Heart right ventricle (tissue), 16 donors: ENCODE measurements at regions not wholly inside any gene's neighbourhood (a gene's known extent, or its start where the extent isn't known, plus 50 kb on each side); places are given as distances from the start of the nearest gene placed in this dataset.

Experiments
- ATAC-seq, 8 donors: fragments of 200-7000 bp; cut with Tn5 transposase; one replicate each; pipeline ENCODE4 v1.9.1; 2020; ENCODE audit warnings: mild to moderate bottlenecking in 8 of 8, moderate library complexity in 8 of 8, moderate number of reproducible peaks in 1 of 8
- DNase-seq, 2 donors: peaks; one replicate each; pipeline ENCODE4 v3.0.0-alpha.2; 2020
- H3K27ac ChIP-seq, 10 donors: fragments of 200-600 bp; sonication (generic) in 2 of 10; one replicate each; pipeline versions ENCODE4 v1.5.0 to v1.8.0; 2020 to 2022; ENCODE audit warnings: mild to moderate bottlenecking in 3 of 10
- H3K27me3 ChIP-seq, 7 donors: fragments of 200-600 bp; one replicate each; pipeline ENCODE4 v1.8.0; 2021 to 2022; ENCODE audit warnings: mild to moderate bottlenecking in 2 of 7
- H3K36me3 ChIP-seq, 9 donors: fragments of 200-600 bp; sonication (generic) in 1 of 9; one replicate each; pipeline versions ENCODE4 v1.5.0 to v1.8.0; 2020 to 2022; ENCODE audit warnings: mild to moderate bottlenecking in 2 of 9
- H3K4me1 ChIP-seq, 9 donors: fragments of 200-600 bp; sonication (generic) in 1 of 9; one replicate each; pipeline versions ENCODE4 v1.5.0 to v1.8.0; 2020 to 2022; ENCODE audit warnings: mild to moderate bottlenecking in 4 of 9
- H3K4me3 ChIP-seq, 10 donors: fragments of 200-600 bp; sonication (generic) in 2 of 10; one replicate each; pipeline versions ENCODE4 v1.5.0 to v1.8.0; 2020 to 2022; ENCODE audit warnings: mild to moderate bottlenecking in 7 of 10, moderate library complexity in 2 of 10
- H3K9me3 ChIP-seq, 11 donors: fragments of 200-600 bp in 10 of 11; sonication (generic) in 2 of 11; one replicate each; pipeline versions ENCODE4 v1.5.0 to v1.8.0; 2013 to 2022; ENCODE audit warnings: mild to moderate bottlenecking in 2 of 11, control low read depth in 1 of 11, moderate library complexity in 1 of 11
- CTCF ChIP-seq, 9 donors: fragments of 200-600 bp; sonication (generic) in 2 of 9; IDR thresholded peaks; one replicate each; pipeline versions ENCODE4 v1.5.0 to v1.8.0; 2021 to 2022; ENCODE audit warnings: antibody characterized with exemption in 9 of 9, mild to moderate bottlenecking in 5 of 9, moderate library complexity in 1 of 9
- WGBS, 2 donors: extraction: QIAGEN DNeasy Blood & Tissue Kit; methylation state at CpG; one replicate each; pipeline ENCODE4 v1.1.7; 2013; ENCODE audit warnings: inconsistent platforms in 1 of 2; 5-methylcytosine and 5-hydroxymethylcytosine counted together
- intact Hi-C, 10 donors: fragments of 100-400 bp; cut with DNase I; formaldehyde crosslinking; loops; one replicate each; pipeline versions ENCODE4 v1.11.1 to v1.14.2; 2022
- donor health status: Arrhythmogenic right ventricular cardiomyopathy.
- donor health status: ischemic (EF 13 %, LVEDD 7.1; RV severe dilation, severe dysfunction).
- donor health status: healthy with polysubstance abuse.
- donor health status: DM: no; HTN: yes; CAD: no.
- donor health status: DM: no; HTN: no; CAD: no.
- donor health status: ischemic (EF 25% LVEDD 6.9; RV normal size, moderate dysfunction).
- donor health status: ischemic (EF 25% LVEDD 5.7; RV mildly dilated, moderate dysfunction).
- donor health status: healthy.
- donor health status: DM: yes; HTN: yes; CAD: no.
- donor health status: Ischemic cardiomyopathy.
- donor health status: ischemic (EF 35%, LVEDD 5.7; RV mildly dilated, moderate dysfunction).
- donor health status: nonischemic (EF 11% LVEDD 7.7; RV severe dilation, severe dysfunction).
- donor health status: DM: yes; HTN: yes; CAD: no.
- donor health status: PGD.
- donor health status: ischemic (EF 29% LVEDD 5.4; RV normal size, mild dysfunction).
- donor health status: nonischemic (EF 23%, LVEDD 6.1; RV moderate dilation, normal function).

GRCh38 chr14:34025325-34026017, 74.6 kb upstream of the EGLN3 start:
- Histone ChIP-seq H3K27ac (no peak overlapping the region), H3K27me3 (no peaks in the 10 kb centered on the region), H3K9me3 (no peaks in the 10 kb centered on the region), H3K4me1 (peaks cover 0 to 11% (median 0%) of the 10 kb centered on the region in 9 donors), H3K4me3 (no peak overlapping the region), H3K36me3 (no peaks in the 10 kb centered on the region)
- WGBS, 2 donors, result 97 to 99% methylated on average over 4 of the region's 4 CpGs
- DNase-seq (no peak), ATAC-seq (no peak)
- intact Hi-C loops, result loop anchor here in 2 of 10 donors (2.0 to 10.0 kb wide), 2 partner anchors 69 to 71 kb away; partner anchors contain the start of gene EGLN3 (in 1 of the 2)
- TF ChIP-seq CTCF (IDR thresholded peaks at IDR 0.05), result no peak

GRCh38 chr14:34024768-34025144, 73.9 kb upstream of the EGLN3 start:
- Histone ChIP-seq H3K36me3 (no peaks in the 10 kb centered on the region), H3K4me1 (peaks cover 0 to 11% (median 0%) of the 10 kb centered on the region in 9 donors), H3K9me3 (no peaks in the 10 kb centered on the region), H3K27ac (no peak overlapping the region), H3K27me3 (no peaks in the 10 kb centered on the region), H3K4me3 (no peak overlapping the region)
- ATAC-seq, result no peak
- WGBS, 2 donors, result 69 to 97% methylated on average over 2 of the region's 2 CpGs
- DNase-seq, result no peak
- no peak for TF ChIP-seq CTCF (IDR thresholded peaks at IDR 0.05)
- intact Hi-C loops, result loop anchor here in 2 of 10 donors (2.0 to 10.0 kb wide), 2 partner anchors 68 to 70 kb away; partner anchors contain the start of gene EGLN3 (in 1 of the 2)

GRCh38 chr14:34023824-34024767, 73.2 kb upstream of the EGLN3 start:
- WGBS, 2 donors, result 90% methylated on average over 13 of the region's 13 CpGs
- ATAC-seq (no peak), DNase-seq (no peak)
- intact Hi-C loops, result loop anchor here in 2 of 10 donors (2.0 to 10.0 kb wide), 2 partner anchors 67 to 69 kb away; partner anchors contain the start of gene EGLN3 (in 1 of the 2)
- TF ChIP-seq CTCF (IDR thresholded peaks at IDR 0.05), result no peak
- peaks cover 0 to 11% (median 0%) of the 10 kb centered on the region in 9 donors for H3K4me1 ChIP-seq
- no peaks in the 10 kb centered on the region for H3K36me3 ChIP-seq
- H3K27me3 ChIP-seq, result no peaks in the 10 kb centered on the region
- H3K27ac ChIP-seq, result no peak overlapping the region
- H3K4me3 ChIP-seq, result no peak overlapping the region
- no peaks in the 10 kb centered on the region for H3K9me3 ChIP-seq

- no peak for ATAC-seq
- intact Hi-C loops, result loop anchor here in 1 of 10 donors (10.0 kb wide), 1 partner anchor 66 kb away; the partner anchor contains the start of gene EGLN3
- H3K4me1 ChIP-seq, result peaks cover 0 to 12% (median 0%) of the 10 kb centered on the region in 9 donors
- WGBS, 2 donors, result 91 to 93% methylated on average over 3 of the region's 3 CpGs
- H3K27me3 ChIP-seq, result no peaks in the 10 kb centered on the region
- H3K36me3 ChIP-seq, result no peaks in the 10 kb centered on the region
- H3K4me3 ChIP-seq, result no peak overlapping the region
- no peak for DNase-seq
- TF ChIP-seq CTCF (IDR thresholded peaks at IDR 0.05), result no peak
- H3K9me3 ChIP-seq, result no peaks in the 10 kb centered on the region
- H3K27ac ChIP-seq, result no peak overlapping the region
Measured at GRCh38 chr14:34021096-34021495, 70.2 kb upstream of the EGLN3 start.
